ENCODE measurements at regions not wholly inside any gene's neighbourhood (a gene's known extent, or its start where the extent isn't known, plus 50 kb on each side); places are given as distances from the start of the nearest gene placed in this dataset.
"Not testable (repeated sequence)": the region's sequence is repeated elsewhere in the genome, so short reads cannot be mapped to it uniquely, and the experiment has no call there.

DNA sequence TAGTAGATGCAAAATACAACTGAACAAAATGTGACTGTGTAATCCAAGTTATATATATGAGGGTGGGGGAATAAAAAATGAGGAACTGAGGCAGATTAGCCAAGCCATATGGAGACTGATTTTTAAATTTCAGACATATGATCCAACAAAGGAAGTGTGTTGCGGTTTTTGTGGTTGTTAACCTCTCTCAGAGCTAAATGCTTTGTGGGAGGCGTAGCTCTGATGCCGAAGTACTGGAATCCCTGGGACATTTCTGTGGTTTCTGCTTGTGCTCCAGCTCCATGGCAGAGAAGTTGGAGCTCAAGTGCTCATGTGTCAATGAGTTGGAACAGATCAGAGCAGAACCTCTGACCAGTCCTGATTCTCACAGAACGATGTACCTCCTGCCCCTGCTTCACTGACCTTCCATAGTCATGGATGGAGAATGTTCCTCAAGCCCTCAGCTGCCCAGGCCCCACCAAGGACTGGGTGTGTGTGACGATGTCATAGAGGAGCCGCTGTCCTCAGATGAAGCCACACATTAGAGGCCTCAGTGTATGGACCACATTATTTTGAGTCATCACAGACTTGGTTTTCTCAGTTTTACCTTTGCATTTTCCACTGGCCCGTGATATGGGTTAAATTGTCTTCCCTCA lies 107.6 kb downstream of the SOX1 start:
- no peak overlapping the region for H2BK5ac ChIP-seq (ENCODE audit: low read depth, low read length, poor library complexity)
- no peak overlapping the region for H3K14ac ChIP-seq (ENCODE audit: low read length)
- H2AK5ac ChIP-seq (ENCODE audit: low read length), result no peak overlapping the region
- H2BK12ac ChIP-seq (ENCODE audit: low read length), result no peak overlapping the region
- peaks cover 4% of the 10 kb centered on the region for H3K9me3 ChIP-seq (ENCODE audit: insufficient read depth, low read depth, low read length)
- no CpG with 5 or more reads among the region's 7 CpGs for WGBS (ENCODE audit: extremely low coverage, insufficient coverage, insufficient read length)
- H3K27me3 ChIP-seq (ENCODE audit: insufficient read depth, low read length), result no peaks in the 10 kb centered on the region
- no peak overlapping the region for H2AFZ ChIP-seq (ENCODE audit: insufficient read depth, low read length, poor library complexity)
- no peak overlapping the region for H3K4me2 ChIP-seq (ENCODE audit: low read length)
- no peak overlapping the region for H3K4me3 ChIP-seq (ENCODE audit: low read depth, low read length)
- H2BK120ac ChIP-seq (ENCODE audit: insufficient read depth, low read length, poor library complexity), result no peak overlapping the region
- H4K12ac ChIP-seq (ENCODE audit: low read depth, low read length), result no peak overlapping the region
- H3K79me2 ChIP-seq (ENCODE audit: control insufficient read depth, insufficient read depth, low read length, poor library complexity), result no peaks in the 10 kb centered on the region
- no peak overlapping the region for H3K27ac ChIP-seq (ENCODE audit: low read depth, low read length)
- no peak overlapping the region for H4K8ac ChIP-seq (ENCODE audit: low read depth, low read length)
- H3K4ac ChIP-seq (ENCODE audit: low read depth, low read length), result no peak overlapping the region
- no peaks in the 10 kb centered on the region for H3K36me3 ChIP-seq (ENCODE audit: control insufficient read depth in 1 of 2, insufficient read depth in 2 of 2, low read length in 2 of 2)
- H3K79me1 ChIP-seq (ENCODE audit: low read length), result no peaks in the 10 kb centered on the region
- no peak overlapping the region for H3K18ac ChIP-seq (ENCODE audit: low read length)
- H3K9ac ChIP-seq (ENCODE audit: low read length), result no peak overlapping the region
- H3K4me1 ChIP-seq (ENCODE audit: control insufficient read depth in 1 of 2, insufficient read depth in 2 of 2, low read length in 2 of 2), result no peaks in the 10 kb centered on the region
- DNase-seq, result no peak
- no peak overlapping the region for H4K91ac ChIP-seq (ENCODE audit: low read depth, low read length)
- no peak overlapping the region for H3K23ac ChIP-seq (ENCODE audit: low read length)

DNA sequence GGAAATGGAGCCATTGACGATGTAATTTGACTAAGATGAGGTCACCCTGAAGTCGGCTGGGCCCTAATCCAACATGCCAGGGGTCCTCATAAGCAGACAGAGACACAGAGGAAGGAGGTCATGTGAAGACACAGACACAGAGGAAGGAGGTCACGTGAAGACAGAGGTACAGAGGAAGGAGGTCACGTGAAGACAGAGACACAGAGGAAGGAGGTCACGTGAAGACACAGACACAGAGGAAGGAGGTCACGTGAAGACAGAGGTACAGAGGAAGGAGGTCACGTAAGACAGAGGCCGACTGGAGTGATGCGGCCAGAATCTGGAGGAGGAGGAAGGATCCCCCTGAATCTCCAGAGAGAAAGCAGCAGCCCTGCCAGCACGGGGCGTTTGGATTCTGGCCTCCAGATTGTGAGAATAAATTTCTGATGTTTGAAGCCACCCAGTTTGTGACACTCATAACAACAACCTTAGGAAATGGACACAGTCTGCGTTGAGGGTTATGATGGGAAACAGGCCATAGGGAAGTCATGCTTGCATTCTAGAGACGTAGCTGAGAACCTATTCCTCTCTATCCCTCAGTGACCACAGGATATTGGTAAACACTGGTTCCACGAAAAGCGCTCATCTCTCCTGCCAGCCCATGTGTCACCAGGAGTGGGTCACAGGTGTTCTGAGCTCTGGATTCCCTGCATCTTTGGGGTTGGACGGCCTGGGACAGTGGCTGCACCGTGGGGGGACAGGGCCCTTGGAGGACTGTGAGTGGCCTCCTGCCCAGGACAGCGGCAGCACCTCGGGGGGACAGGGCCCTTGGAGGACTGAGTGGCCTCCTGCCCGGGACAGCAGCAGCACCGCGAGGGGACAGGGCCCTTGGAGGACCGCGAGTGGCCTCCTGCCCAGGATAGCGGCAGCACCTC lies 108.5 kb downstream of the SOX1 start:
- Histone ChIP-seq H3K79me2 (ENCODE audit: control insufficient read depth, insufficient read depth, low read length, poor library complexity) (no peaks in the 10 kb centered on the region), H2BK120ac (ENCODE audit: insufficient read depth, low read length, poor library complexity) (no peak overlapping the region), H2BK12ac (ENCODE audit: low read length) (no peak overlapping the region), H3K14ac (ENCODE audit: low read length) (no peak overlapping the region), H3K4me2 (ENCODE audit: low read length) (no peak overlapping the region), H3K27me3 (ENCODE audit: insufficient read depth, low read length) (no peaks in the 10 kb centered on the region), H3K4ac (ENCODE audit: low read depth, low read length) (no peak overlapping the region), H2AFZ (ENCODE audit: insufficient read depth, low read length, poor library complexity) (no peak overlapping the region), H3K36me3 (ENCODE audit: control insufficient read depth in 1 of 2, insufficient read depth in 2 of 2, low read length in 2 of 2) (no peaks in the 10 kb centered on the region), H4K12ac (ENCODE audit: low read depth, low read length) (no peak overlapping the region), H3K9ac (ENCODE audit: low read length) (no peak overlapping the region), H4K91ac (ENCODE audit: low read depth, low read length) (no peak overlapping the region), H3K27ac (ENCODE audit: low read depth, low read length) (no peak overlapping the region), H2AK5ac (ENCODE audit: low read length) (no peak overlapping the region), H3K23ac (ENCODE audit: low read length) (no peak overlapping the region), H4K8ac (ENCODE audit: low read depth, low read length) (no peak overlapping the region), H2BK5ac (ENCODE audit: low read depth, low read length, poor library complexity) (no peak overlapping the region), H3K79me1 (ENCODE audit: low read length) (no peaks in the 10 kb centered on the region), H3K4me3 (ENCODE audit: low read depth, low read length) (no peak overlapping the region), H3K9me3 (ENCODE audit: insufficient read depth, low read depth, low read length) (peaks cover 6% of the 10 kb centered on the region), H3K18ac (ENCODE audit: low read length) (no peak overlapping the region), H3K4me1 (ENCODE audit: control insufficient read depth in 1 of 2, insufficient read depth in 2 of 2, low read length in 2 of 2) (no peaks in the 10 kb centered on the region)
- WGBS (ENCODE audit: extremely low coverage, insufficient coverage, insufficient read length), result no CpG with 5 or more reads among the region's 25 CpGs
- no peak for DNase-seq

DNA sequence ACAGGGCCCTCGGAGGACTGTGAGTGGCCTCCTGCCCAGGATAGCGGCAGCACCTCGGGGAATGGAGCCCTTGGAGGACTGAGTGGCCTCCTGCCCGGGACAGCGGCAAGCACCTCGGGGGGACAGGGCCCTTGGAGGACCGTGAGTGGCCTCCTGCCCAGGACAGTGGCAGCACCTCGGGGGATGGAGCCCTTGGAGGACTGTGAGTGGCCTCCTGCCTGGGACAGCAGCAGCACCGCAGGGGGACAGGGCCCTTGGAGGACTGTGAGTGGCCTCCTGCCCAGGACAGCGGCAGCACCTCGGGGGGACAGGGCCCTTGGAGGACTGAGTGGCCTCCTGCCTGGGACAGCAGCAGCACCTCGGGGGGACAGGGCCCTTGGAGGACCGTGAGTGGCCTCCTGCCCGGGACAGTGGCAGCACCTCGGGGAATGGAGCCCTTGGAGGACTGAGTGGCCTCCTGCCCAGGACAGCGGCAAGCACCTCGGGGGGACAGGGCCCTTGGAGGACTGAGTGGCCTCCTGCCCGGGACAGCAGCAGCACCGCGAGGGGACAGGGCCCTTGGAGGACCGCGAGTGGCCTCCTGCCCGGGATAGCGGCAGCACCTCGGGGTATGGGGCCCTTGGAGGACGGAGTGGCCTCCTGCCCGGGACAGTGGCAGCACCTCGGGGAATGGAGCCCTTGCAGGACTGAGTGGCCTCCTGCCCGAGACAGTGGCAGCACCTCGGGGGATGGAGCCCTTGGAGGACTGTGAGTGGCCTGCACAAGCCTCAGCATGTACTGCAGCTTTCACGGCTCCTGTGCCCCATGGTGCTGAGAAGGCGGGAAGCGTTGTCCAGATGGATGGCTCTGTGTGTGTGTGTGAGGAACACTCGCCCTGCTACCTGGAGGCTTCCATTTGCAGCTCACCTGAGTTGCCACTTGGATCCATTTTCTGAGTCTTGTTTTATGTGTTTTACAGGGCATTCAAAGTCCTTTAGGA lies 109.5 kb downstream of the SOX1 start:
- not testable (repeated sequence) for H3K79me1 ChIP-seq (ENCODE audit: low read length); H4K8ac ChIP-seq (ENCODE audit: low read depth, low read length); H2BK120ac ChIP-seq (ENCODE audit: insufficient read depth, low read length, poor library complexity); H3K23ac ChIP-seq (ENCODE audit: low read length); H4K12ac ChIP-seq (ENCODE audit: low read depth, low read length); H3K18ac ChIP-seq (ENCODE audit: low read length); H3K4ac ChIP-seq (ENCODE audit: low read depth, low read length); H3K9ac ChIP-seq (ENCODE audit: low read length); H3K36me3 ChIP-seq (ENCODE audit: control insufficient read depth in 1 of 2, insufficient read depth in 2 of 2, low read length in 2 of 2); H4K91ac ChIP-seq (ENCODE audit: low read depth, low read length); H2BK5ac ChIP-seq (ENCODE audit: low read depth, low read length, poor library complexity); H2AFZ ChIP-seq (ENCODE audit: insufficient read depth, low read length, poor library complexity); H3K79me2 ChIP-seq (ENCODE audit: control insufficient read depth, insufficient read depth, low read length, poor library complexity); H2BK12ac ChIP-seq (ENCODE audit: low read length); H3K9me3 ChIP-seq (ENCODE audit: insufficient read depth, low read depth, low read length); H3K4me1 ChIP-seq (ENCODE audit: control insufficient read depth in 1 of 2, insufficient read depth in 2 of 2, low read length in 2 of 2); H3K27ac ChIP-seq (ENCODE audit: low read depth, low read length); H3K4me3 ChIP-seq (ENCODE audit: low read depth, low read length); H3K27me3 ChIP-seq (ENCODE audit: insufficient read depth, low read length); DNase-seq; H3K4me2 ChIP-seq (ENCODE audit: low read length); H3K14ac ChIP-seq (ENCODE audit: low read length); H2AK5ac ChIP-seq (ENCODE audit: low read length)
- WGBS (ENCODE audit: extremely low coverage, insufficient coverage, insufficient read length), result no CpG with 5 or more reads among the region's 34 CpGs

Data from trophoblast cell (in vitro differentiated cells and primary cell).